Kidney capillary endothelial cell (primary cell): ENCODE measurements at regions not wholly inside any gene's neighbourhood (a gene's known extent, or its start where the extent isn't known, plus 50 kb on each side); places are given as distances from the start of the nearest gene placed in this dataset.
"Not testable (repeated sequence)": the region's sequence is repeated elsewhere in the genome, so short reads cannot be mapped to it uniquely, and the experiment has no call there.

Source experiments
- DNase-seq: peaks from one replicate; pipeline ENCODE4 v3.0.0-alpha.2; 2018; ENCODE audit warnings: low spot score

- no peak for DNase-seq
Measured at GRCh38 chr9:106233116-106233515, 538.8 kb downstream of the TMEM38B start.

- not testable (repeated sequence) for DNase-seq
Measured at GRCh38 chr9:106260908-106261307, 566.6 kb downstream of the TMEM38B start.

GRCh38 chr9:106277966-106278365 is 583.6 kb downstream of the TMEM38B start:
- no peak for DNase-seq

GRCh38 chr9:106283769-106284168 is 579.2 kb upstream of the ZNF462 start:
- no peak for DNase-seq

GRCh38 chr9:106284296-106284695 is 578.7 kb upstream of the ZNF462 start:
- no peak for DNase-seq

GRCh38 chr9:106286249-106286648 is 576.7 kb upstream of the ZNF462 start:
- peak; percentile 15 for DNase-seq

- DNase-seq, result peak; percentile 16
Measured at GRCh38 chr9:106287091-106287631, 575.8 kb upstream of the ZNF462 start.

- no peak for DNase-seq
Measured at GRCh38 chr9:106287731-106288130, 575.2 kb upstream of the ZNF462 start.

GRCh38 chr9:106288689-106289088 is 574.3 kb upstream of the ZNF462 start:
- DNase-seq, result no peak

GRCh38 chr9:106291786-106292185 is 571.2 kb upstream of the ZNF462 start:
- DNase-seq, result no peak

GRCh38 chr9:106296426-106296825 is 566.5 kb upstream of the ZNF462 start:
- DNase-seq, result no peak

- DNase-seq, result no peak
Measured at GRCh38 chr9:106298997-106299396, 564.0 kb upstream of the ZNF462 start.

- DNase-seq, result no peak
Measured at GRCh38 chr9:106304401-106304920, 558.5 kb upstream of the ZNF462 start.

GRCh38 chr9:106305428-106306133 is 557.4 kb upstream of the ZNF462 start:
- DNase-seq, result no peak

GRCh38 chr9:106307670-106308069 is 555.3 kb upstream of the ZNF462 start:
- peak; percentile 30 for DNase-seq

- no peak for DNase-seq
Measured at GRCh38 chr9:106309925-106310324, 553.0 kb upstream of the ZNF462 start.

- no peak for DNase-seq
Measured at GRCh38 chr9:106310782-106311181, 552.2 kb upstream of the ZNF462 start.

- no peak for DNase-seq
Measured at GRCh38 chr9:106312906-106313305, 550.1 kb upstream of the ZNF462 start.

GRCh38 chr9:106314476-106314875 is 548.5 kb upstream of the ZNF462 start:
- DNase-seq, result no peak

- no peak for DNase-seq
Measured at GRCh38 chr9:106321394-106322180, 541.4 kb upstream of the ZNF462 start.

GRCh38 chr9:106322706-106323245 is 540.2 kb upstream of the ZNF462 start:
- no peak for DNase-seq

- DNase-seq, result no peak
Measured at GRCh38 chr9:106324053-106324585, 538.8 kb upstream of the ZNF462 start.
